Stimulated activated CD8-positive, alpha-beta memory T cell treated with anti-CD3 and anti-CD28 coated beads, Interleukin-15, amount 100 ng/mL, for 24 hours (primary cell): ENCODE measurements at regions not wholly inside any gene's neighbourhood (a gene's known extent, or its start where the extent isn't known, plus 50 kb on each side); places are given as distances from the start of the nearest gene placed in this dataset.

Experiments
- DNase-seq: peaks from one replicate; pipeline ENCODE4 v3.0.0-alpha.2; 2020; ENCODE audit warnings: low read depth

DNA sequence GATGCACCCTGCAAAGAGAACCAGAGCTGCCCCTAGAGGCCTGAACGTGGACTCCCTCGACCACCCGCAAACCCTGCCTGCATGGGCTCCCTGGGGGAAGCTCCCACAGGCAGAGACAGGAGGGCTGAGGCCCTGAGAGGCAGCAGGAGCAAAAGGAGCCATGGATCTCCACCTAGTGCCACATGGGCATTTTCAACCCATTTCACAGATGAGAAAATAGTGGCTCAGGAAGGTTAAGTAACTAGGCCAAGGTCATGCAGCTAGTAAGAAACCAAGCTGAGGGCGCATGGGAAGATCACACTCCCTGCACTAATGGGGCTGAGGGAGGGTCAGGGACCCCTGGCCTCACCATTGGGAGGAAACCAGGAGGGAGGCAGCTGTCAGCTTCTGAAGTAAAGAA, 271.7 kb upstream of the RAB6C start:
- DNase-seq: no peak

DNA sequence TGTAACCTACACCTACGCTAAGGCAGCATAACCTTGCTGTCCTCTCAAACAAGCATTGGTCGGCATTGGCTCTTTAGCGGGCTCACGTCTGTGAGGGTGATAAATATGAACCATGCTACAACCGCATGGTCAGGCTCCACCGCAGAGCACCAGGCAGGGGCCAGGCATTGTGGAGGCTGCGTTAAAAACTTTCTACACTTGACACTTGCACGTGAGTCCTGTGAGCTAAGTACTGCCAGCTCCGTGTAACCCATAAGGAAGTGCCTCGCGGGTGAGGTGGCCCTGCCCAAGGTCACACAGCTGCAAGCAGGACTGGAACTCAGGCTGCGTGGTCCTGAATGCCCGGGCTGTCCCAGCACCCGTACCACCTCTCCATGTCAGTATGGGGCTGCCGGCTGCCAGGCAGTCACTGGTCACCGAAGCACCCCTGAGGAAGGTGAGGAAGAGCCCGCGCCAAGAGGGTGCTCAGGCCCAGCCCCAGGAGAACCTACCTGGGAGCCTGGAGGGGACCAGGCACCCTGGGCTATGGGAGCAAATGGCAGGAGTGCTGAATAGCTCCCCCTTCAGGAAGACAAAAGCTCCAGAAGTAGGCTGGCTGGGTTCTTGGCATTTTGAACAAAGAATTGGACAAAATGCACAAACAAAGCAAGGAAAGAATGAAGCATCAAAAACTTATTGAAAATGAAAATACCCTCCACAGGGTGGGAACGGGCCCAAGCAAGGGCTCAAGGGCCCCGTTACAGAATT, 271.1 kb upstream of the RAB6C start:
- DNase-seq: no peak

DNA sequence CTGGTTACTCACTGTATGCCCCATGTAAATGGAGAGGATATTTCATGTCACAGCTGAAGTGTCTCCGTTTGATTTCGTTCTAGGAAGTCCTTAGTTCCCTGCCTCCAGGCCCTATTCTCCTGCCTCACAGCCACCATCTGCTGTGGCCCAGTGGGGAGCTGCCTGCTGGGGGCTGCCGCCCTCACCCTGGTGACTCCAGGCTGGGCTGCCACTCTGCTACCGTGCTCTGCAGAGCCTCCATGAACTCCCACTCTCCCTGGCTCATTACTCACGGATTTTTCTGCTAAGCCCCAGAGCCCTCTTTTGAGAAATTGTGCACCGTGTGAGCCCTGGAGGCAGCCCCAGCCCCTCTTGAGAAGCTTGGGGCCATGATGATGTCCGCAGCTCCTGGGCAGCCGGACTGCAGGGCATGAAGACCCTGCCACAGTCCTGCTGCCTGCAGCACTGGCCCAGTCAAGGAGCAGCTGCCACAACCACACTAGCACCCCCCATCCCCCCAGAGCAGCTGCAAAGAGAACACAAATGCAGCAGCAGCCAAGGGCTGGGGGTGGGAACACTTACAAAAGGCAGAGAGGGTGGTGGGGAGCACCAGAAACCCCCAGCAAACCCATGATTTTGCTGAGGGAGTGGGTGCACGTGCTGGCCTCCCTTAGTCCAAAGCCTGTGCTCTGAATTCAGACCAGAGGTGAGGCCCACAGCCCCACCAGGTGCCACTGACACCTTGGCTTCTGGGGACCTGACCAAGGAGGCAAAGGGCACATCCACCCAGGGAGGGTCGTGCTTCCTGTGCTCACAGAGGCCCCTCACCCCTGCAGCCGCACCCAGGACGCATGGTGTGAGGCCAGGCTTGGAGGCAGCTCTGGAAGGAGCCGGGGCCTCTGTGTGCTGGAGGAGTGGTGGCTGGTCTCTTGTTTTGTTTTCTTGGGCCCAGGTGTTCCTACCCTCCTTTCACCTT, 270.2 kb upstream of the RAB6C start:
- no peak for DNase-seq

DNA sequence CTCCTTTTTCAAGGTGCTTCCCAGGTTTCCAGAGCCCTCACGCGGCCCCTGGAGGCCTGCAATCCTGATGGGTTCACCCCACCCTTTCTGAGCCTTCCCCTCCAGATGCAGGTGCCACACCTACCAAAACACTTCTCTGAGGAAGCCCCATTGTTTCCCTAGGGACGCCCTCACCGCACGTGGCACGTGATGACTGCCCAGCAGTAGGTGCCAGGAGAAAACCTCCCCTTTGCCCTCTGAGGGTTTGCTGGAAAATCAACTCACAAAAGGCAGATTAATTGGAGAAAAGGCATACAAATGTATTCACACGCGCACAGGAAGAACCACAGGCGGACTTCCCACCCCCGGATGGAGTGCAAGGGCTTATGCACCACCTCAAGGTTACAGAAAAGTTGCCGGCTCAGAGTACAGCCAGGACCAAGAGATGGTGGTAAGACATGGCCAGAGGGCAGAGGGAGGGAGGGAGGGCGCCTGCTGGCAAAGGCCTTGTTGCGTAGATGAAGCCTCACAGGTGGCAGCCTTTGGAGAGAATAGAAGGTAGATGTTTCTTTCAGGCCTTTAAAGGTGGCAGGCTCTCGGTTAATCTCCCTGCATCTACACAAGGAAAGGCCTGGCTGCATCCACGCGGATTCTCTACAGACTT, 269.4 kb upstream of the RAB6C start:
- no peak for DNase-seq

DNA sequence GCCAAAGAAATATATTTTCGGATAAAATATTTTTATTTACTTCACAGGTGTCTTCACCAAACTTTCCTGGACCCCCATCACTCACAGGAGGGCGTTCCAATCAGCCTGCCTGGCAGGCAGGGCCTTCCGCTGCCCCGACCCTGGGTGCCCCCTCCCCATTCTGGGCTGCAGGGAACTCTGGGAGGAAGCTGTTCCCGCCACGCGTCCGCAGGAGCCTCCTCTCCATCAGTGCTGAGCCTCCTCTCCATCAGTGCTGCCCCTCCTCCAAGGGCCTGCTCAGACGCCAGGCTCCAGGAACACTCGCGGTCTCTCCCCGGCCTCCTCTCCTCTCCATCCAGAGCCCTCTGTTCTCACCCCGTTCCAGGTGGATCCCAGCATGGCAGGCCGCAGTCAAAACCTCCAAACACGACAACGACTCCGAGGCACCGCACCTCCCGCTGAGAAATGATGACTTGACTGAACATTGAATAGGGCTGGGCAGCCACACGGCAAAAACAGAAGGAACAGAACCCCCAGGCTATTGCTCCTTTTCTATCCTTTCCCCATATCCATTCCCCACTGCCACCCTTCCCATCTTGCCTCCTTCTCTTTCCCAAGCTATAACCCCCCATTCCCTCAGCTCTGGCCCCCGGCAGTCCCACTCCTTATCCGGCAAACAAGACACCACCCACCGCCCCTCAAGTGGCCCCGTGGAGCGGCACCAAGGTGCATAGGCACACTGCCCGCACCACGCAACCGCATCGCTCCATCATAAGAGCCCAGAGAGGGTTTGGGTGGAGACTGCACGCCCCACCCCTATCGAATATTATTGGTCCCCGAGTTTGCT, 268.6 kb upstream of the RAB6C start:
- DNase-seq: no peak

DNA sequence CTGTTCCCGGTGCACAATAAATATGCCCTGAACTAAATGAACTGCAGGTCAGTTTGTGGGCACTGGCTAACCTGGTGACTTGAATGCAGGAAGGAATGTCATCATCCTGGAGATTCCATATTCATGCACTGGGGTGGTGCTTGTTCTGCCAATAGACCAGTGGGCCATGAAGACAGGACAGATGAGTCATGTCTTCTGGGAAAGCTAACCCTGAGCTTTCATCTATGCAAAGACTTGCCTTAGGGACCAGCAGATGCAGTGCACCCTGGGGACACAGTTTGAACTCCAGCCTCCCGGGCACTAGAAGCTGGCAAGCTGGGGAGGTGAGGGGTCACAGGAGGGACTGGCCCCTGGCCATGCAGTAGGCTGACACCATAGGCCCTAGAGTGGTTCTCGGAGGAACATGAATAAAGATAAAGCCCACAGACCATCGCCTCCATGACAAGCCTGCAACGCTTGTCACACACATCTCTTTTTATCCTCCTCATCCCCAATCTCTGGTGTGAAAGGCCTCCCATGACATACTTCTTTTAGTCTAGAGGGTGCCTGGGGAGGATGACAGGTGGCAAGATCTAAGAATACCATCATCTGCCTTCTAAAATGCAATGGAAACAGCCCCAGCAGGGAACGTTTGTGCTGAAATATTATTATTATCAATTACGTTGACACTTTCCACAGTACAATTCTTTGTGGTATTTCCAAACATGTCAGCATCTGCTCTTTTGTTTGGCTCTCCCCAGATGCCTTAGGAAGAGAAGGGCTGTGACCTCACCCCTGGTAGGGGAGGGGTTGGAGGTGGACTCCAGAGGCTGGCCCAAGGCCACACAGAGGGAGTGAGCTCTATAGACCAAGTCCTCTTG, 267.4 kb upstream of the RAB6C start:
- no peak for DNase-seq

DNA sequence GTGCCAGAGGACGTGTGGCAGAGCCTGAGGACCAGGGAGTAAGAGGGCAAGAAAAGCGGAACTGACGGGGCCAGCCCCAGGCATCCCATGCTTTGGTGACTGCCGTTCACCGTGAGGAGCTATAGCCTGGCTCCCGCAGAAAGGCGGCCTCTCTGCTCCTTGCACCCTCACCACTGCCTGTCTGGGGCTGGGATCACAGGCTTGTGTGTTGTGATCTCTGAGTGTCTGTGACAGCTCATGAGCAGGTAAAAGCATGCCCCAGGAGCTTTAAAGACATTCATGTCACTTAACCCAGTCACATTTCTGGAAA, 266.8 kb upstream of the RAB6C start:
- no peak for DNase-seq

DNA sequence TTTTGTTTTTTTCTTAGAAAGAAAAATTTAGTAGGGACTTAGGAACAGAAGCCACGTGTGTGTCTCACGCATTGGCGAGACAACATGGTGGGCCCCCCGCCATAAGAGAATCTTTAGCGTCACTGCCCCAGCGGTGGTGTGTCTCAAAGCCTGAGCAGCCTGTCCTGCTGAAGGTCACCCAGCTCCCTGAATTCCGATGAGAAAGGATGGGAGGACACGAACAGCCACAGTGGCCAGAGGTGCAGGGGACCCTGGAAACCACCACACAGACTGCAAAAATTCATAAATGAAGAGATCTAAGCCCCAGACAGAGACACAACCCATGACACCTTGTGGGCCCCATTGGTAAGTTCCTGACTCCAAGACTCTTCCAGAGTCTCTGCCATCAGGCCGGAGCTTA, 266.1 kb upstream of the RAB6C start:
- DNase-seq: no peak

DNA sequence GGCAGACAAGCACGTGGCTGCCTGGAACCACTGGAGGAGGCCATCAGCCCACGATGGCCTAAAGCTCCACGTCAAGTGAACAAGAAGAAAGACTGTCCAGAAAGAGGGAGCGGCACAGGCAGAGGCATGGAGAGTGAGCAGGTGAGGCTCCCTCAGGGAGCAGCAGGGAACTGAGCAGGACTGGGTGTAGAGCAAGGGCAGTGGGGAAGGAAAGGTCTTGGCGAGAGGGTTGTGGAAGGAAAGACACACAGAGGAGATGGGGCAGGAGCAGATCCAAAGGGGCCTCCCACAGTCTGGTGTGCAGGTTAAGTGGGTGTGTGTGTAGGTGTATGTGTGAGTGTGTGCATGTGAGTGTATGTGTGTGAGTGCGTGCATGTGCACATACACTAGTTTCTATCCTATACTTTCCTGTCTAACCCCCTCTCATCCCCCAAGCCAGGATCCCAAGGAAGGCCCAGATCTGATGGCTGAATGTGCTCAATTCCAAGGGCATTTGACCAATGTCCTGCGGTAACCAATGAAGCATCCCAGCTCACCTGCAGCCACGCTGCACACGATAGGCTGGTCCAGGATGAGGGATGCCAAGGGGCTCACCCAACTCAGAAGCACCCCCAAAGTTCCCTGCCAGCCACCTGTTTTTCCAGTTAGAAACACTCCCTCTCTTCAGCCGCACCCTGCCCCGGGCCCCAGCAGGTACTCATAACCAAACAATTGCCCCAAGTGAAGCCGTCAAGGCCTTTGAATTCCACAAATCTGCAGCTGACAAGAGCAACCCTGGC, 262.5 kb upstream of the RAB6C start:
- DNase-seq: no peak

DNA sequence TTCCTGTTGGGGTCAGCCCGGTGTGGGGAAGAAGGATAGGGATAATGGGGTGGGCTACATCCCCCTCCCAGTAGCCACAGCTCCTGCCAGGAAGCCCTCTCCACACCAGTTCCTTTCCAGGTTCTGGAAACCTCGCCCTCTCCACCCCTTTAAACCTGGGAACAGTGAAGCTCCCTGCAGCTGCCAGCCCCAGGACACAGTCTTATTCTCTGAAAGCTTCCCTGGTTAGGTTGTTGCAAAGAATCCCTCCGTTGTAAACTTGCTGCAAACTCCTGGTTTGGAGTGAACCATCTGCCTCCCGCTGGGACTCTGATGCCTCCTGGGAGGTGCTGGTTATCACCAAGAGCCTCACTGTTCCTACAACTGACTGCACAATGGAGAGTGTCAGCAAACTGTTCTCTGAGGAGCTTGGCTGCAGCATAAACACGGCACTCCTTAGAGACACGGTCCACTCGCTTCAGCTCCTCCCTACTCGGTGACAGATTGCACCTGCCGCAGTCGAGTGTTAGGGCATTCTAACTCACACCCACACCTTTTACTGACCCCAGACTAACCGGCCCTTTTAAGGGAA, 261.8 kb upstream of the RAB6C start:
- DNase-seq: no peak

DNA sequence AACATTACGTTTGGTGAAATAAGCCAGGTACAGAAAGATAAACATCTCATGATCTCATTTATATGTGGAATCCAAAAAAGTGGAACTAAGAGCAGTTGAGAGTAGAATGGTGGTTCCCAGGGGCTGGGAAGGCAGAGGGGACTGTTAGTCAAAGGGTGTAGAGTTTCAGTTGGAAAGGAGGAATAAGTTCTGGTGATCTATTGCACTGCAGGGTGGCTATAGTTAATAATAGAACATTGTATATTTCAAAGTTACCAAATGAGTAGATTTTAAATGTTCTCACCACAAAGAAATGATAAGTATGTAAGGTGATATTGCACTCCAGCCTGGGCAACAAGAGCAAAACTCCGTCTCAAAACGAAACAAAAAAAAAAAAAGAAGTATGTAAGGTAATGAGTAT, 260.1 kb upstream of the RAB6C start:
- DNase-seq: no peak

DNA sequence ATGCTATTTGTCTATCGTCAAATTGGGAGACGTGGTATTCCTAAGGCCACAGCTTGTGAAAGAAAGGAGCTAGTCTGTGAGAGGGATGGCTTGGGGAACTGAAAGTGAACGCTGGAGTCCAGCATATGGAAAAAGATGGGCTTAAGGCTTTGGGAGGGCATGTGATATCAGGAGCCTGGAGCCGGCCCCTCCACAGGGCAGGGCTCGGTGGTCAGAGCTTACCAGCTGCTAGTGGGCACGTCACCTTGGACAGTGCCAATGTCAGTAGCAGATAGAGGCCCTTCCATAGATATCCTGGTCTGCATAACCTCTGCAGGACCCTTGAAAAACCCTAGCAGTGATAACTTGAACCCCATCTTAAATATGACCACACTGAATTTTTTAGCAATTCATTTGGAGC, 259.1 kb upstream of the RAB6C start:
- no peak for DNase-seq

DNA sequence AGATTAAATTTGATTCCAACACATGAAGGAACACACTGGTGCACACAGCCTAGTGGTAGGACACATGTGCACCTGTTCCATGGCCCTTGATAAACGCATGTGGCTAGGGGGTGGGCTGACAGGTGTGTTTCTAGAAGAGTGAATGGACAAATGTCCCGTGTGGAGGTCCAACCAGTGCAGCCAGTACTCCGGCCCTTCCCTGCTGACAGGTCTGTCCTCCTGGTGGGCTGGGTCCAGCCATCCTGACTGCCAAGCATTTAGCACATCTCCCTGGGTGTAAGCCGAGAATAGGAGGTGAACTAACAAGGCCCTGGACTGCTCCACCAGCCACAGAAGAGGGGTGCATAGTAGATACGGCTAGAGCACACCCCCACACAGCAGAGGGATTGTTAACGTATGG, 258.7 kb upstream of the RAB6C start:
- no peak for DNase-seq

DNA sequence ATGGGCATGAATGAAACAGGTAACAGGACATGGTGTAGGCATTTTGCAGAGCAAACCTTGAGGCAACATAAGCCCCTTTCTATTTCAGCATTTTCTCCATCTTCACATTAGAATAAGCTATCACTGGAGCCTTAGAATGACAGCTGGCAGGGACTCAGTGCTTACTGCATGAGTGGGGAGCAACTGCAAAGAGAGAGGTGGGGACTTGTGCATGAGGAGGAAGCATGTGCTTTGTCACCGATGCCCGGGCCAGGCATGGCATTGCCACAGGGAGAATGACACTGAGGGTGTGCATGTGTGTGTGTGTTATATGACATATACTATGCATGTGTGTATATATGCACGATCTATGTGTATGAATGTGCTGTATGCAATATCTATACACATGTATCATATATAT, 258.2 kb upstream of the RAB6C start:
- no peak for DNase-seq

DNA sequence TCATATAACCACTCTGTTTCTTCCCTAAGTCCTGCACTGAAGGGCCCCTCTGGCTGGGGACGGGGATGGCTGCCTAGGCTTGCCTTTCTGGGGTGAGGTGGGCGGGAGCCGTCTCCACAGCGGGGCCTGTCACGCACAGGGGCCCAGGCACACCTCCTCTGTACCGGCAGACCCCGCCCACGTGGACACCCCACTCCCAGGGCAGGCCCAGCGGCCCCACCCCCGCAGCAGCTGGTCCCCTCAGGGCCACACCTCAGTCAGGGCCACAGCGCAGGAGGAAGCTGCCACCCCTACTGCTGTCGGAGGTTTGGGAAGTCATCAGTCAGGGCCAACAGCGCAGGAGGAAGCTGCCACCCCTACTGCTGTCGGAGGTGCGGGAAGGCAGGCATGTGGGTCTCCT, 257.6 kb upstream of the RAB6C start:
- no peak for DNase-seq

DNA sequence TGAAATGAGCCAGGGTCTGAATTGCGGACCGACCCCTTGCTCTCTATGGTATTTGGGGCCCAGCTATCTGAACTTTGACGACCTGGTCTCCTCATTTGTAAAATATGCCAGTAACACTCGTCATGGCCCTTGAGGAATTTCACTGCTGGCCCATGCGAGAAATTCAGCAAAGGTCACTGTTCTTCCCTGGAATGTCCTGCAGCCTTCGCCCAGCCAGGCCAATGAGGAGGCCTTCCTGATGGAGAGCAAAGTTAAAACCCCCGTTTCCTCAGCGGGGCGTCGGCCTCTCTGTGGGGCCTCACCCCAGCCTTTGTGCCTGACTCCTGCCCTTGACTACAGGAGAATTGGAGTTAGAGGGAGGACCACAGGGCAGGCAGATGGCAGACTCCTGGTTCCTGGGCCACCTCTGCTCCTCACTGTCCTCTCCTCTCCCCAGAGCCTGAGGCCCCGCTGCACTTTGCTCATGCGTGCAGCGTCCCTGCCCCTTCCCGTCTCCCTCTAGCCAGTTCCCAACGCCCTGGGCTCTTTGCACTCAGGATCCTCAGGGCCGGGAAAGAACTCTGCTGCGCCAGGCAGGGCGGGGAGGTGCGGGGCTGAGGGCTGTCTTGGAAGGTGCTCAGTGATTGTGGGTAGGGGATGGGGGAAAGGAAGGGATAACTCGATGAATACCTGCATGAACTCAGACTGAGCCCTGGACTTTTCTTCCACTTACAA, 257.0 kb upstream of the RAB6C start:
- DNase-seq: no peak

DNA sequence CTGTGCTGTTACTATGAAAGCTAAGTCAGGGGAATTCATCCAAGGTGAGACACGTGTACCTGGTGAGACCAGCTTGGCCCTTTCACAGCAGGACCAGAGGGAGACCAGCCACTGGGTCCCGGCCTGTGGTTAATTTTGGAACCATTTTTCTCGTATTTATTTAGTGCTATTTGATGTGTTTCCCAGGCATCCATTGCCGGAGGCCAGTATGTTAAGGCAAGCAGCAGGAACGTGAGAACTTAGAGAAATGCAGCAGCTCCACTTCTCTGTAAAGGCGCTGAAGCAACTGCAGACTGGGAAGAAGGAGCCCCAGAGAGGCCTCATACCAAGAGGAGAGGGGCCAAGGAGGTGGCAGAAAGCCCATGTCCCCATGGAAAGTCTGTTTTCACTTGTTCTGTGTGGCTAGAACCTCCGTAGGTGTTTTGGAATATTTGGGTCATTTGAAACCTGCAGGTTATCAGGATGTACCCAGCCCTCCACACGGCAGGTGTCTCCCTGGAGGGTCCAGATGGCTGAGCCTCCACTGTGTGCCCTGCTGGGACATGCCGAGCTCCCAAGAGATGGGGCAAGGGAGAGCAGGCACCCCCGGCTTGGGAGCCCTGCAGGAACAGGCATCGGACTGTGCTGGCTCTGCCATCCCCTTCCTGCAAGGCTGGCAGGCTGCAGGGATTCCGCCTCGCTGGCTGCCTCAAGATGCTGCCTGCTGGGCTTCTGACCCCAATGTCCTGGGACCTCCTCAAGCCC, 256.0 kb upstream of the RAB6C start:
- DNase-seq: no peak

DNA sequence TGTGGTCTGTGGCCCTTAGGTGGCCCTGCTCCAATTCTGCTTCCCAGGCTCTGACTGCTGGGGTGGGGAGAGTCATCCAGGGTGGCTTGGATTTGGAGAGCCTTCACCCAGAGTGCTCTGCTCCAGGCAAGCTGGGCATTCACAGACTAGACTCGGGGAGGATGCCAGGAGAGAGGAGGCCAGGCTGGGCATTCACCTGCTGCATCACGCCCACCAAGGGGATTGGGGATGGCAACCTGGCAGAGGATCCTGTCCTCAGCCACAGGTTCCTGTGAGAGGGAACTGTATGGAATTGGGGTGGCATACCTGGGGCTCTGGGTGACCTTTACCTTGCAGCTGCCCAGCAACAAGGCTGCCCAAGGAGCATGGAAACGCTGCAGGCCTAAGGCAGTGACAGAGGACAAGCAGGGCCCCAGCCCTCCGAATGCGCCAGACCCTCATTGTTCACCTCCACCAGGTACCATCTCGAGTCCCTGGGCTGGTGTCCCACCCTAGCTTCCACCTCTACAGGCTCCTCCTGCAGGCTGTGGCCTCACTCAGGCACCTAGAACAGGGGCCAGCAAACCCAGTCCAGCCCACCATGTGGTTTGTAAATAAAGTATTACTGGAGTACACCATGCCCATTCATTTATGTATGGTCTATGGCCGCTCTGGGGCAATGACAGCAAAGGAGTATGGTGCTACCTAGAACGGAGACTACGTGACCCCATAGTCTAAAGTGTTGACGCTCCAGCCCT, 255.3 kb upstream of the RAB6C start:
- DNase-seq: no peak
